K562 (cell line): ENCODE measurements at regions not wholly inside any gene's neighbourhood (a gene's known extent, or its start where the extent isn't known, plus 50 kb on each side); places are given as distances from the start of the nearest gene placed in this dataset. TPM values are rescaled to one million over a fixed set of nuclear protein-coding genes. Genes with fewer than 3 reads are reported as not detected.

ENCODE experiments used
- small RNA-seq: library from RNA; depleted of rRNA; stranded (forward); fragments of <200 nt; gene quantifications from one replicate; pipeline ENCODE3, GENCODE V24; 2014

Small RNA genes in the stretch of these regions (small RNA-seq; reads per million reads assigned to genes)
- not detected for gene SNORA48B
